AG08395 (cell line): ENCODE measurements at regions not wholly inside any gene's neighbourhood (a gene's known extent, or its start where the extent isn't known, plus 50 kb on each side); places are given as distances from the start of the nearest gene placed in this dataset.
"Not testable (repeated sequence)": the region's sequence is repeated elsewhere in the genome, so short reads cannot be mapped to it uniquely, and the experiment has no call there.

Experiments used
- DNase-seq: peaks from one replicate; pipeline ENCODE4 v3.0.0; 2012; ENCODE audit warnings: mixed read lengths, low spot score

DNA sequence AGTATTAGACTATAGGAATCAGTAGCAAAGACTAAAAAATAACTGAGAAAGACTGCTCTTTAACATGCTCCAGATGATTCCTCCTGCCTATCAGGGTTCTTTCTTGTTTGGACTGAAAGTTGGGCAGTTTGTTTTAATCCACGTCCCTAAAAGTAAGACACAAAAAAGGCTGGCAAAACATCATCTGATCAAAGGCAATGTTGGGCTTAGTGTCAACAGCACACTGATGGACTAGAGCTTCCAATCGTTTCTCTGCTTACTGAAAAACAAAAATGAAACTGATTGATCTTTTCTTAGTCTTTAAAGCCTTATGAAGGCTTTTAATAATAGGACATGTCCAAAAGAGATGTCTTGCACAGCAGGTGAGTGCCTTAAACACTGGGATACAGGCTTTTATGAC, 1567.9 kb upstream of the PRR20A start:
- no peak for DNase-seq

DNA sequence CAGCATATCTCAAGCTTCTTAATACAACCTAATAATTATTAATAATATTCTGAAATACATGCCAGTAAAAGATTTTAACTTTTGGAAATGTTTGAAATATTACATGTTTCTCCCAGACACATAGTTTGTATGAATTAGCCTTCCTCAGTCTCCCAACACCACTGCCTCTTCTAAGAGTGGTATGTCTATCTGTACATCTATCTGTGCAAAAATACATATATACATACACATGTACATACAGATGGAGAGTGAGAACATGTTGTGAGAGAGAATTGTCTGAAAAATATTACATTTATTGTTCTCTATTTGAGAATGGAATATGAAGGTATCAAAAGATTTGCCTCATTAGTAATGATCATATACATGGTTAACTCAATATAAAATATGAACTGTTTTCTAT, 1567.2 kb upstream of the PRR20A start:
- no peak for DNase-seq

DNA sequence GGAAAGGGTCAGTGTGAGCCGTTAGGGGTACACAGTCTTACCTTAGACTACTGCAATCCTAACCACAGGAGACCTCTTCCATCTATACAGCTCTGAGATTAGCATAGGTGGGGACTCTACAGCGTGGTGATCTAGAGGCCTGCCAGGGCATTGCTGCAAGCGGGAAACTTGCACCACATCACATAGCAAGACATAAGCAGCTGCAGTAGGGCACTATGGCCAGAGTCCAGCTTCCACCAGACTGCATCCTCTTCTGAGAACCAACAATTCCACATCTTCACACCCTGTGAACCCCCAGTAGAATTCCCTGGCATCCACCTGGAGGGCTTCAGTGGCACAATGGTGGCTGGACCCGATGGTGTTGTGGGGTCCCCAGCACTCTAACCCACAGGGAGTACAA, 1564.3 kb upstream of the PRR20A start:
- DNase-seq, result no peak

DNA sequence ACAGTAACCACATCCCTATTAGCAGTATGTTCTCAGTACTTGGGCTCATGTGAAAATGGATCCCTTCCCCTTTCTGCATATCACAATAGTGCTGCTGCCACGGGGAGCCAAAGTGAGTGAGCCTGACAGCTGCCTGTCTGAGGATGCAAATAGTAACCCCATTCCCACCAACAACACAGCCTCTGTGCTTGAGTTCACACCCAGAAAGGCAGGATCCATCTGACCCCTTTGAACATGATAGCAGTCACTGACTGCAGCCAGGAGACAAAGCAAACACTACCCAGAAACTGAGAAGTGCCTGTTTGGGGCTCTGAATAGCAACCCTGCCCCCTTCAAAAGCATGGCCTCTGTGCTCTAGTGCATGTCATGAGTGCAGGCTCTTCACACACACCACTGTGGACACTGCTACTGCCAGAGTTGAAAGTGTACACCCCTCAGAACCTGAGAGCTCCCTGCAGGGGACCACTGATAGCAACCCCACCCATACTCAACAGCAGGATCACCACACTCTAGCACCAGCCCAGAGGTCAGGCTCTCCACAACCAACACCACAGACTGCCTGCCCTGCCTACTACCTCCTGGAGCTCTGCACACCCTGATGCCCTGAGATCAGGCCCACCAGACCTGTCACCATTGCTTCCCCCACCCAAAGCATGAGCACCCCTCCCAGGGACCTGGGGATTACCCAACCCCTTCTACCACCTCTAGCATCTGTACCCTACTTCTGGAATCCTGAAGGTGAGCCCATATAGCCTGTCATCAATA, 1563.5 kb upstream of the PRR20A start:
- DNase-seq, result no peak

DNA sequence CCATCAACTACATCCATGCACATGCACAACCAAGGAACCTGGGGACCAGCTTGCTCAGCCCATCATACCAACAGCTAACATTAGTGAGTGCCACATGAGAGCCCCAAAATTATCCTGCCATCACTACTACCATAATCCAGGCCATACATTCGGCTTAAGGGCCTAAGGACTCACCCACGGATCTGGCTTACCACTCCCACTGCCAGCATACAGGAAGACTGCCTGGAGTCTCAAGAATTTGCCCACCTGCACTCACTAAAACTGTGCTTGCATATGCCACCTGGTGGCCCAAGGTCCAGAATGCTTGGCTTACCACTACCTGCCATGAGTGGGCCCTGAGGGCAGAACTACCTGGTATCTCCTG, 1562.9 kb upstream of the PRR20A start:
- DNase-seq, result no peak

DNA sequence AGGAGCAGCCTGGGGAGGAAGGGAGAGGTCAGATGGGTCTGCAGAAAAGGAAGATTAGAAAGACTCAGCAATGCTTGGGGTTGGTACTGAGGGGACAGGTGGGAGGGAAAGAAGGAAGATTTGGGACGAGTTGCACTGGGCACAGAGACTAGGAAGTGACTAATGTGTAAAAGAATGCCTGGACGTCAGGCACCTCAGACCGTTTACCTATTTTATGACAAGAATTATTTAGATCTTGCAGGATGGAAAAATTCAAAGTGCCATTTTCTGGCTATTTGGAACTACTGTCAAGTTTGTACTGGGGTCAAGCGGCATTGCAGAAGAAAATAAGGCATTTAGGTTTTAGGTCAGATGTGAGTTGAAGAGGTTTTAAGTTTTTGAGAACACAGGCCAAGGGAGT, 1558.4 kb upstream of the PRR20A start:
- DNase-seq, result not testable (repeated sequence)

DNA sequence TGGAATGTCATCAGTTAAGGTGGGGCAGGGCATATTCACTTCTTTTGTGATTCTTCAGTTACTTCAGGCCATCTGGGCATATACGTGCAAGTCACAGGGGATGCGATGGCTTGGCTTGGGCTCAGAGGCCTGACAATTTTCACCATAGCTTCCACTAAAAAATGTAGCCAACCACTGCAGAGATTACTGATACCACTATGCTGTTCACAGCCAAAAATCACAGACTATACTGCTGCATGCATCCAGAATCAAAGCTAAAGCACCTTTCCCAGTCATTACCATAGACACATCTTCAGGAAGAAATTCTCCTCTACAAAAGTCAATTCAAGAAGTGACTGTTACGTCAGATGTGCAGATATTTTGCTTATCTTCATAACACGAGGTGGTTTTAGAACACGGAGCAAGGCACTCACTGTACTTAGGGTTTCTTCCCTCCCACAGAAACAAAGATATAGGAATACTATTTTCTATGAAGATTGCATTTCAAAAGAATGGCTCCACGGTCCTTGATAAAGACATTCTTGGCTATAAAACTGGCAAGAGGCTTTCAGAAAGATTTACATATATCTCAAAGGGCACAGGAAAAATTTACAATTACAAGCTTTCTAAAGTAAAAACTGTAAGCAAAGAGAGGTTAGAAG, 1556.6 kb upstream of the PRR20A start:
- DNase-seq, result no peak

DNA sequence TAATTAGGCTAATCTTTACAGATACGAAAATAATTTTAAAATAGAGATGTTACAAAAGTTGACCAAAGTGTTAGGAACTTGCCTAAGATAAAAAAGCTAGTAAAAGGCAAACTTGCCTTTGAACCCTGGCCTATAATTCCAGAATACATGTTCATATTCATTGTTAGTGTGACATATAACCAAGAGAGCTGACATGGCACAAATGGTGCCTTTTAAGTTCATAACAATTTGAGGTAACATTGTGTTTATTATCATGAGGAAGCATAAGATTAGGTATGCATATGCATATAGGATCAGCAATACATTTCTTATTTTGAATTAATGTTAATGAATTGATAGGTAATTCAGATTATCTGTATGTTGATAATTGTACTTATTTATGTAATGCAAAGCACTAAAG, 1537.9 kb upstream of the PRR20A start:
- DNase-seq, result no peak

DNA sequence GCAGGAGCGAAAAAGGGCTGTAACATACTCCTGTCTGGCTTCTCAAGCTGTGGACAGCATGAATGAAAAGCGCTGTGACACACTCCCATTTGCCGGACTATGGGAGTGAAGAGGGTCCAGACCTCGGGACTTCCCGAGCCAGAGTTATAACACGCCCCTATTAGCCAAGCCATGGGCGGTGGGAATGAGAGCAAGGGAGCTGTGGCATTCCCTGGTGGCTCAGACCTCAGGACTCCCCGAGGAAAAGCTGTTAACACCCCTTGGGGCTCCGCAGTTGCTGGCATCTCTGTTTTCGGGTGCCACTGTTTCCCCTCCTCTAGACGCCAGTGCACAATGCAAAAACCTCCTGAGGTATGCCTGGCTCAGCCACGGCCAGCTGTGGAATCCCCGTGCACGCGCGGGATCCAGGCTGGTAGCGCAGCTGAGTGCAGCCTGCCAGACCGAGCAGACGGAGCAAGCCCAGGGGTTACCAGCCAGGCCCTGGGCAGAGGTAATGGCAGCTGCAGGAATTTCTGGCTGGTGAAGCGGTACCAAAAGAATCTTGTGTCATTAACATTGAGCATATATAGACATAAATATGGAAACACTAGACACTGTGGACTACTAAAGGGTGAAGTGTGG, 1534.6 kb upstream of the PRR20A start:
- no peak for DNase-seq

DNA sequence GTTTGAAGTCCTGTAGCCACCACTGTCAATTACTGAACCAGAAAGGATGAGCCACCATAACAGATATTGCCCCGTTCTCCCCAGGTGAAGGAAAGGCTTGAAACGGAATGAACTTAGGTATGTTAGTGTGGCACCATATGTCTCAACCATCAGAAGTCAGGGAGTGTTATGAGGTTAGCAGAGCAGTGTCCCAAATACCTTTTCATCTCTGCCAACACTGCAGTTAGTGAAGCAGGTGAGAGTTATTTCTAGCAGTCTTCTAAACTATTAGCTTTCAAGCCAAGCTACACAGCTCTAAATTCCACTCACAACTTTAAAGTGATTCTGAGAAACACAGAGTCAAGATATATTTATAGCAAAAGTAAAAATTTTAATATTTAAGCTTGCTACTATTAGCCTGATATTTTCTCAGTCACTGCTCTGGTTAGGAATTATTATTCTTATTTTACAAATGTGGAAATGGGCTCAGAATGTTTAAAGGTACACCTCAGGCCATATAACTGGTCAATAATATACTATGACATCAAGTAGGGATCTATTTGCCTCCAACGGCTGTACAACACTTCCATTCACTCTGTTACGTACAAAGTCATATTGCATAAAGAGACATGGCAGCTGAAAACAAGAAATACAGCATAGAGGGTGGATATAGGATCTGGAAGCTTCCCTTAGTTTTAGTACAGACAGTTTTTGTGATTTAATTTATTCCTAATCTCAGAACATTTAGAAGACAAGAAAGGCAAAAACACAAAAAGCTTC, 1527.1 kb upstream of the PRR20A start:
- DNase-seq, result no peak

DNA sequence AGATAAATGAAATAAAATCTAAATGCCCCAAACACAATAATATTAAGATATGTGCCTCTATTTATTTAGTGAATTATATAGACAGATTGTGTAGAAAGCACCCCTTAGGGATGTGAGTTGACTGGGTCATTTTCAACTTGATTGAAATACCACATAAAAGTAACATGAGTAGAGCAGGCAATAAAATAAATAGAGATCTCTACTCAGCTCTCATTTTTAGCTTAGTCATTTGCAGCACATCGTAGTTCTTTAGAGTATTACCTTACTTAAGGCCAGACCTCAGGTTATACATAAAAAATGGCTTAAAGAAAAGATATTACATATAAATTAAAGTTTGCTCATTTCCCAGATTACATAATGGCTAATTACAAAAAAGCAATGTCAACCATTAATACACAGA, 1525.6 kb upstream of the PRR20A start:
- no peak for DNase-seq

DNA sequence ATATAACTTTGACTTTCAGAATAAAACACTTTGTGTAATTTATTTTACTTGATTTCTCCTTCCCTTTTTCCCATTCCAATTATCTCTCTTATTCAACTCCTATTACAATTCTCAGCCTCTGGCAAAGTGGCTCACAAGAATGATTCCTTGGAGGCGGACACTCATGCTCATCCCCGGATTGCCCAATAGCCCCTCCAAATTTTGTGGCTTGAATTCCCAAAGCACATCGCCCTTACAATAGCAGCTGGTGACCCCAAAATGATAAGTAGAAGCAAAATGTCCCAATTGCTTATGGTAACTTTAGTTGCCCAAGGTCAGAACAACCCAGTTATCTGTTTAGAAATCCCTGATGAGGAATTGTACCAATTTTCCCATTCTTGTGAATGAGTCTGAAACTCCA, 1523.5 kb upstream of the PRR20A start:
- no peak for DNase-seq

DNA sequence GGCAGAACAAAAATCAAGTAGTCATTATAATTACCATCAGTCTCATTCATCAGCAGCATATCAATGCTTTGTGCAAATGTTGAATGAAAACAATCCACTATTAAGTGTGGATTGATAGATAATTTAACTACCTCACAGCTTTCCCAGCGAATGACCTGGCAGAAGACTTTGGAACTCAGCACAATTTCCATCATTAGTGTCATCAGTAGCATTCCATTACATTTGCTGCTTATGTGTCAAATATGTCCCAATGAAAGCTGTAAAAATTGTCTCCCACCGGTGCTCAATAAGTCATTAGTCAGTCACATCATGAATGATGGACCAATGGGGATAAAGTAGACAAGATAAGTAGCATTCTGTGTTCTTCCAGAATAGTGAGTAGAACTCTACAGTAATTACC, 1513.5 kb upstream of the PRR20A start:
- DNase-seq, result no peak

DNA sequence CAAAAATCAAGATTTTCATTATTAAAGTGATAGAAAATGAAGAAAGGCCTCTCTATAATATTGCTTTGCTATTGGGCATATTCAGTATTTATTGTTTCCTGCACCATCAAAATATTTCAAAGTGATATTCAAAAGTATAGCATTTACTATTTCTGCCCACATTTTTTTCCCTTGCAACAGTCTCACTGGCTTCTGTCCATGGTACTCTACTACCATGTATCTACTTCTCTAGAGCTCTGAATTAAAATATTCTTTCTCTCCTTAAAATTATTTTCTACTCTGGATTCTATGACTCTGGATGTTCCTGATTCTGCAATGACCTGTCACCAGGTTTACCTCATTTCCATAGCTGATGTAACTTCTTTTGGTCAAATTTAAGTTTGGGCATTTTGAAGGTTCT, 1508.3 kb upstream of the PRR20A start:
- DNase-seq, result no peak

DNA sequence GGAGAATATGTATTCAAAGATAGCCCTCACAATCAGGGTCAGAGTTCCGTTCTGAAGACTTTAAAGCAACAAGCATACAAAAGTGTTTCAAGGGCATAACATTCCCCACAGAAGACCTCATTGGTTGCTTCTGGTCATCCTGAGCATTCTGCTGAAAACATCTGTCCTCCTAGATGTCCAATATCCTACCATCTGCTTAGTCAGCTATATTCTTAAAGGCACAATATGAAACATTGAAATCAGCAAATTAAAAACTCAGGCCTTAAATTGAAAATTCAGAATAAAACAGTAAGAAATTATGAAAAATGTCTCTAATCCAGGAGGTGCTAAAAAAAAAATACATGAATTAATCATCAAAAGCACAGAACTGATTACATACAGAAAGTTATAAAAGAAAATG, 1491.2 kb upstream of the PRR20A start:
- no peak for DNase-seq

DNA sequence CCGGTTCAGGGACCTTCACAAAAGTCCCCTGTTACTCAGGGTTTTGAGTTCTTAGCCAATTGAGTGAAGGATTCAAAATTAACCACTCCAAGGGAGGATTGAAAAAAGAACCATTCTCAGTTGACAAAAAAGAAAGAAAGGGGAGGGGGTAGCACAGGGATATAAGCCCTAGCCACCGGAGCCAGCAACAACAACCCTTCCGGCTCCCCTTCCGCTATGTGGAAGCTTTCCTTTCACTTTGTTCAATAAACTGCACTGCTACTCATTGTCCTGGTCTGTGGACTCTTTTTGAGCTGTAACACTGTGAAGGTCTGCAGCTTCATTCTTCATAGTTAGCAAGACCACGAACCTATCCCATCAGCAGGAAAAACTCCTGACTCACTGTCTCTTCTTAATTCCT, 1488.1 kb upstream of the PRR20A start:
- no peak for DNase-seq

DNA sequence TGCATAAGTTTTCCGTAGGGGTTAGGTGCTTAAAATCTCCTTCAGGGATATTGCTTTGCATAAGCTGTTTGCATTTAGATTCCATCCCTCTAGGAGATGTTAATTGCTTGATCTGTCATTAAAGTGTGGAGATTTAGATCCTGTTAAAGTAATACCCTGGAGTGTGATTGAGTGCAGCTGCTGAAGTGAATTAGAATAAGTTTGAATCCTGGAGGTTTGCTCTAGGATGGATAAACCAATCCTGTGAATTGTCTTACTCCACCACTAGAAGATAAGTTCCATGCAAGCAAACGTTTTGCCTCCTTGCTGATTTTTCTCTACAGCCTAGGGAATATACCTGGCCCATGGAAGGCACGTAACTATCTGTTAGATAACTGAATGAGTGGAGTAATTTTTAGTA, 1487.2 kb upstream of the PRR20A start:
- no peak for DNase-seq

DNA sequence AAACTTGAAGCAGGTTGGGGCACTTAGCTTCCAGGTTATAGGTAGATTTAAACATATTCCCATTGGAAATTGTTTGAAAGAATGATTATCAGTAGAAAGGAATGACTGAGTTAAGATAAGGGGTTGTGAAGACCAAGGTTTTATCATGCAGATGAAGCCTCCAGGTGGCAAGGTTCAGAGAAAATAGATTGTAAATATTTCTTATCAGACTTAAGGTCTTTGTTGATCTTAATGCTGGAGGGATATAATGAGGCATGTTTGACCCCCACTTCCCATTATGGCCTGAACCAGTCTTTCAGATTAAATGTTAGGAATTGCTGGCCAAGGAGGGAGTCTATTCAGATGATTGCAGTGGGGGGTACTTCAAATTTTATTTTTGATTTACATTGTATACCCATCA, 1486.5 kb upstream of the PRR20A start:
- no peak for DNase-seq

DNA sequence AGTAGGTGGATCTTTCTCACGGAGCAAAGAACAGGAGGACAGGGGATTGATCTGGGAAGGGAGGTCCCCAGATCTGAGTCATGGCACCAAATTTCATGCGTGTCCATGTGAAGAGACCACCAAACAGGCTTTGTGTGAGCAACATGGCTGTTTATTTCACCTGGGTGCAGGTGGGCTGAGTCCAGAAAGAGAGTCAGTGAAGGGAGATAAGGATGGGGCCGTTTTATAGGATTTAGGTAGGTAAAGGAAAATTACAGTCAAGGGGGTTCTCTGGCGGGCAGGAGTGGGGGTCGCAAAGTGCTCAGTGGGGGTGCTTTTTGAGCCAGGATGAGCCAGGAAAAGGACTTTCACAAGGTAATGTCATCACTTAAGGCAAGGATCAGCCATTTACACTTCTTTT, 1480.5 kb upstream of the PRR20A start:
- not testable (repeated sequence) for DNase-seq

DNA sequence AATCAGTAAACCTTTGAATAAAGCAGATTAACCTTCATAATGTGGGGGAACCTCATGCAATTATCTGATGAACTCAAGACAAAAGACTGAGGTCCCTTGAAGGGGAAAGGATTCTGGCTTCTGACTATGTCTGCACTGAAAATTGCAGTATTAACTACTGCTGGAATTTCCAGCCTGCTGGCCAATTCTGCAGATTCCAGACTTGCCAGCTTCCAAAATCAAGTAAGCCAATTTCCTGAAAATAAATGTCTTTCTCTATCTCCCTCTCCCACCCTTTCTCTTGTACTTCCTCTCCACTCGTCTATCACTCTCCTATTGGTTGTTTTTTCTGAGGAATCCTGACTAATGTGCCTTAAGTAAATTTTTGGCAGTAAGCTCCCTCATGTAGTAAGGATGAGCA, 1479.9 kb upstream of the PRR20A start:
- no peak for DNase-seq

DNA sequence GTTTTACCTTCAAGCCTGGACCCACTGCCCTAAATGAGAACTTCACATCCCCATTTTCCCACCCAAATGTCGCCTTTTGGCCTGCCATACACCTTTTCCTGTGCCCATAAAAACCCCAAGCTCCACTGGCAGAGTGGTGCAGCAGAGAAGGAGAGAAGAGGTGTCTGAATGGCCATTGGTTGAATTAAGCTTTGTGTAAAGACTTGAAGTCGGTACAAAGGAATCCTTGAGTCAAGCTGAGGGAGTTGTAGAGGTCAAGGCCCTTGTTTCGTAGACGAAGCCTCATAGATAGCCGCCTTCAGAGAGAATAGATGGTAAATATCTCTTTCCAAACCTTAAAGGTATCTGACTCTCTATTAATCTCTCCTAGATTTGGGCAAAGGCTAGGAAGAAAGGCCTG, 1479.2 kb upstream of the PRR20A start:
- no peak for DNase-seq

DNA sequence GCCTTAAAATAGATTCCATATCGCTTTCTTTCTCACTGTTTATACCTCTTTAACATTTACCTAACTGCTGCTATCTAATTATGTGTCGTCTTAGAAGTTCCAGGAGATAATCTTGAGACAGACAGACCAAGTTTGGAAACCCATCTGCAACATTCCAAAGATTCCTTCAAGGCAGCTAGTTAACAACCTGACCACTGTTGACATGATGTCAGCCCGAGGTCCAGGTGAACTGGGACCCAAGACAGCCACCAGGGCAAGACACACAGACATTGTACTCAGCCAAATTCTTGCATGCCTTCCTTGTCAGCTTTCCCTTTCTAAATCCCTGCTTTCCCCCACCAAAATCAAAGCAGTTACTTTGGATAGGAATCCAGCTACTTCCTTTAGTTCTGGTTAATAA, 1476.5 kb upstream of the PRR20A start:
- no peak for DNase-seq

DNA sequence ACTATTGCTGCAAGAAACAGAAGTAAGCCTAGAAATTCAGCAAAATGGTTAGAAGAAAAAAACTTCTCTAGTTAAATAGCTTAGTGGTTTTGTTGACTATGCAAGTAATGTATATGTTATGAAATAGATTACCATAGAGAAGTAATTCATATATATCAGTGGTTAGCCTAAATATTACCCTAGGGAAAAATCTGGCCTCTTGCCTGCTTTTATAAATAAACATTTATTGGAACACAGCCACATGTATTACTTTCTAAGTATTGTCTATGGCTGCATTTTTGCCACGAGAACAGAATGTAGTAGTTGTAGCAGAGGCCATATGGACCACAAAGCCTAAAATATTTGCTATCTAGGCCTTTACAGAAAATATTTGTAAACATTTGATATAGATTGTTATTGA, 1471.7 kb upstream of the PRR20A start:
- DNase-seq, result no peak
